Keratinocyte (primary cell): ENCODE measurements at regions not wholly inside any gene's neighbourhood (a gene's known extent, or its start where the extent isn't known, plus 50 kb on each side); places are given as distances from the start of the nearest gene placed in this dataset.

Experiments
- EZH2 ChIP-seq: IDR thresholded peaks from one replicate; pipeline ENCODE4 v1.6.1; 2012; ENCODE audit warnings: inconsistent platforms, mild to moderate bottlenecking, low read length, moderate library complexity
- TF ChIP-seq, protein P1 (sequence below), 3 experiments: IDR thresholded peaks in 1 of 3; conservative IDR thresholded peaks in 1 of 3; optimal IDR thresholded peaks in 1 of 3; 2 replicates in 2 of 3; 3 replicates in 1 of 3; pipeline versions ENCODE3 to v1.5.1; 2011; ENCODE audit warnings: low read length in 3 of 3, mild to moderate bottlenecking in 3 of 3, moderate library complexity in 2 of 3, control low read depth in 1 of 3, inconsistent platforms in 1 of 3; ENCODE audit not compliant: insufficient read depth in 2 of 3; ENCODE audit errors: extremely low read depth in 1 of 3

DNA sequence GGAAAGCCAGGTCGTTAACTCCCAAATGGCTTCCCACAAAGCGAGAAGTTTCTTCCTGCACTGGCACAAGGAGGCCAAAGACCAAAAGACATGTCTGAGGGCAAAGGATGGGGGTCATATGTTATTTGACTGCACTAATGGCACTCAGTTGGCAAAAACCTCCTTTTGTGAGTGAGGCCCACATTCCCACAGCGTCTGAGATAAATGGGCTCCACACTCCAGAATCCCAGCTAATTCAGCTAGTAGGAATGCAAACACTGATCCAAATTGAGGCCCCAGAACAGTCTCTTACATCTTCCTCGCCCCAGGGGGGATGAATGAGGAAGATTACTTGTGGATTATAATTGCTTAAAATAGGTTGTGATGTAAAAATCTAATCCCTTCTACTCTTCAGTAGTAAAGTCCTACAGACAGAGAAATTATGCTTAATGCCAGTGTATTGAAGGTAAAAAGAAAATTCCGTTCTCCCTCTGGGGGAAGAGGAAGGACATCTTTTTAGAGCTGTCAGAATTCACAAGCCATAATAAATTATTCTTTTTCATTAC lies 86.4 kb upstream of the PIWIL1 start:
- TF ChIP-seq, protein P1, sequence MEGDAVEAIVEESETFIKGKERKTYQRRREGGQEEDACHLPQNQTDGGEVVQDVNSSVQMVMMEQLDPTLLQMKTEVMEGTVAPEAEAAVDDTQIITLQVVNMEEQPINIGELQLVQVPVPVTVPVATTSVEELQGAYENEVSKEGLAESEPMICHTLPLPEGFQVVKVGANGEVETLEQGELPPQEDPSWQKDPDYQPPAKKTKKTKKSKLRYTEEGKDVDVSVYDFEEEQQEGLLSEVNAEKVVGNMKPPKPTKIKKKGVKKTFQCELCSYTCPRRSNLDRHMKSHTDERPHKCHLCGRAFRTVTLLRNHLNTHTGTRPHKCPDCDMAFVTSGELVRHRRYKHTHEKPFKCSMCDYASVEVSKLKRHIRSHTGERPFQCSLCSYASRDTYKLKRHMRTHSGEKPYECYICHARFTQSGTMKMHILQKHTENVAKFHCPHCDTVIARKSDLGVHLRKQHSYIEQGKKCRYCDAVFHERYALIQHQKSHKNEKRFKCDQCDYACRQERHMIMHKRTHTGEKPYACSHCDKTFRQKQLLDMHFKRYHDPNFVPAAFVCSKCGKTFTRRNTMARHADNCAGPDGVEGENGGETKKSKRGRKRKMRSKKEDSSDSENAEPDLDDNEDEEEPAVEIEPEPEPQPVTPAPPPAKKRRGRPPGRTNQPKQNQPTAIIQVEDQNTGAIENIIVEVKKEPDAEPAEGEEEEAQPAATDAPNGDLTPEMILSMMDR (optimal IDR thresholded peaks at IDR 0.05 in 1 of 3, IDR thresholded peaks at IDR 0.05 in 1 of 3, conservative IDR thresholded peaks at IDR 0.05 in 1 of 3; ENCODE audit: extremely low read depth in 1 of 3, insufficient read depth in 2 of 3, low read length in 3 of 3), result no peak
- no peak for TF ChIP-seq EZH2
